PC-9 (cell line): ENCODE measurements at regions not wholly inside any gene's neighbourhood (a gene's known extent, or its start where the extent isn't known, plus 50 kb on each side); places are given as distances from the start of the nearest gene placed in this dataset.
A peak's percentile ranks its signal among the peaks of the same experiment; 100 is the strongest.

Experiments used
- BruUV-seq: library from RNA; stranded (reverse); fragments of 400-500 nt; replicated peaks from 2 replicates; lab custom pipeline; 2021; lab: Mats Ljungman, UMichigan
- CTCF ChIA-PET: fragments of 300-600 bp; sonication (Branson Sonifier 250); formaldehyde crosslinking; loops from one replicate; lab custom pipeline; 2022; ENCODE audit warnings: antibody characterized with exemption; lab: Charles Lee
- POLR2A ChIA-PET: fragments of 300-600 bp; sonication (Branson Sonifier 250); formaldehyde crosslinking; loops from one replicate; lab custom pipeline; 2022; ENCODE audit warnings: antibody characterized with exemption; ENCODE audit not compliant: unreplicated experiment; lab: Charles Lee
- DNase-seq, 2 experiments: peaks; one replicate each; pipeline versions ENCODE4 v3.0.0 to v3.0.0-alpha.2; 2015 to 2022; ENCODE audit warnings: mixed read lengths in 1 of 2
- H2AFZ ChIP-seq: fragments of 200-600 bp; sonication (generic); 2 replicates; pipeline ENCODE4 v1.8.1; 2017; ENCODE audit warnings: antibody characterized with exemption
- H3F3A ChIP-seq: fragments of 200-600 bp; sonication (generic); 2 replicates; pipeline ENCODE4 v1.8.1; 2017; ENCODE audit warnings: antibody characterized with exemption, mild to moderate bottlenecking, low read depth; ENCODE audit not compliant: insufficient read depth
- H3K27ac ChIP-seq: fragments of 200-600 bp; sonication (generic); 2 replicates; pipeline ENCODE4 v1.6.1; 2016; ENCODE audit warnings: mixed run types
- H3K27me3 ChIP-seq: fragments of 200-600 bp; sonication (generic); 2 replicates; pipeline ENCODE4 v1.6.1; 2016; ENCODE audit warnings: low read depth, mixed run types; ENCODE audit not compliant: insufficient read depth
- H3K36me3 ChIP-seq: fragments of 200-600 bp; sonication (generic); 2 replicates; pipeline ENCODE4 v1.6.1; 2016; ENCODE audit warnings: low read depth, mixed run types
- H3K4me1 ChIP-seq: fragments of 200-600 bp; sonication (generic); replicated peaks from 2 replicates; pipeline ENCODE4 v1.6.1; 2016; ENCODE audit warnings: mixed run types; ENCODE audit not compliant: insufficient read depth
- H3K4me2 ChIP-seq: fragments of 200-600 bp; sonication (generic); 2 replicates; pipeline ENCODE4 v1.6.1; 2017; ENCODE audit warnings: mixed run types
- H3K4me3 ChIP-seq: fragments of 200-600 bp; sonication (generic); 2 replicates; pipeline ENCODE4 v1.6.1; 2016; ENCODE audit warnings: mixed run types
- H3K79me2 ChIP-seq: fragments of 200-600 bp; sonication (generic); 2 replicates; pipeline ENCODE4 v1.6.1; 2017; ENCODE audit warnings: low read depth, mixed run types
- H3K9me2 ChIP-seq: fragments of 200-600 bp; sonication (generic); 2 replicates; pipeline ENCODE4 v1.8.1; 2017; ENCODE audit warnings: mild to moderate bottlenecking; ENCODE audit not compliant: insufficient read depth
- H3K9me3 ChIP-seq: fragments of 200-600 bp; sonication (generic); 2 replicates; pipeline ENCODE4 v1.8.1; 2016; ENCODE audit warnings: low read depth; ENCODE audit not compliant: insufficient read depth
- H4K20me1 ChIP-seq: fragments of 200-600 bp; sonication (generic); 2 replicates; pipeline ENCODE4 v1.8.1; 2017; ENCODE audit not compliant: insufficient read depth
- CTCF ChIP-seq: fragments of 200-600 bp; sonication (generic); conservative IDR thresholded peaks from 2 replicates; pipeline ENCODE4 v1.6.1; 2017; ENCODE audit warnings: mixed run types, antibody characterized with exemption, mild to moderate bottlenecking, moderate library complexity
- EZH2 ChIP-seq: fragments of 200-600 bp; sonication (generic); IDR thresholded peaks from 2 replicates; pipeline ENCODE4 v1.8.0; 2017; ENCODE audit warnings: antibody characterized with exemption, low read depth
- intact Hi-C: fragments of 100-400 bp; cut with micrococcal nuclease; formaldehyde crosslinking; loops from one replicate; pipeline ENCODE4 v1.10.0; 2022; ENCODE audit not compliant: unreplicated experiment

- no TSS peak for BruUV-seq
- no peaks in the 10 kb centered on the region for H3K9me2 ChIP-seq
- no peaks in the 10 kb centered on the region for H3F3A ChIP-seq
- no peaks in the 10 kb centered on the region for H4K20me1 ChIP-seq
- H3K27ac ChIP-seq = no peak overlapping the region
- no peak overlapping the region for H2AFZ ChIP-seq
- POLR2A ChIA-PET = no interaction called here
- no peak for DNase-seq
- no peaks in the 10 kb centered on the region for H3K4me1 ChIP-seq
- no peak overlapping the region for H3K4me3 ChIP-seq
- TF ChIP-seq CTCF (no peak), EZH2 (no peak)
- no peaks in the 10 kb centered on the region for H3K36me3 ChIP-seq
- no peaks in the 10 kb centered on the region for H3K27me3 ChIP-seq
- intact Hi-C loops = loop anchor here (5.0 kb wide), 2 partner anchors 1634 to 1714 kb away; no protein-coding TSS in a partner anchor
- no peaks in the 10 kb centered on the region for H3K79me2 ChIP-seq
- H3K9me3 ChIP-seq = no peaks in the 10 kb centered on the region
- CTCF ChIA-PET = no interaction called here
- H3K4me2 ChIP-seq = no peak overlapping the region
Observed at GRCh38 chr16:72243621-72244020, 71.7 kb upstream of the PMFBP1 start.

DNA sequence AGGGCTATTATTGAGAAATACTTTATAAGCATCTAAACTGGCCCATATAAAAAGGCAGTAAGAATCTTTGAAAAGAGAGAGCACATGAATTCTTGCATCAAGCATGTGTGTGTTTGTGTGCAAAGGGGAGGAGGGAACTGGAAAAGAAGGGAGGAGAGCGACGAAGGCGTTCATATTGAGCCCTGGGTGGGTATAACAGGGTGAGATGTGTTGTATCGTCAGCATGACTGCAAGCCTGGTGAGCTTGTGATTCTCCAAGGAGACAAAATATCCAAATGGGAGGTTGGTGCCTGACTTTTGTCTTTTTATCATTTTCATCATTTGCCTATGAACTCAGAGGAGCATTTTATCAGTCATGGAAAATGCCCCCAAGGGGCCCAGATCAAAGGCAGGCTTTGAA, 70.8 kb upstream of the PMFBP1 start:
- Histone ChIP-seq H3K27ac (no peak overlapping the region), H3K36me3 (no peaks in the 10 kb centered on the region), H3F3A (no peaks in the 10 kb centered on the region), H3K4me1 (no peaks in the 10 kb centered on the region), H3K79me2 (no peaks in the 10 kb centered on the region), H3K4me3 (no peak overlapping the region), H3K4me2 (no peak overlapping the region), H3K9me3 (no peaks in the 10 kb centered on the region), H3K9me2 (no peaks in the 10 kb centered on the region), H4K20me1 (no peaks in the 10 kb centered on the region), H3K27me3 (no peaks in the 10 kb centered on the region), H2AFZ (no peak overlapping the region)
- ChIA-PET POLR2A (no interaction called here), CTCF (no interaction called here)
- DNase-seq = no peak
- intact Hi-C loops = loop anchor here (1.0 to 5.0 kb wide), 3 partner anchors 225 to 1715 kb away; no protein-coding TSS in a partner anchor
- BruUV-seq = no TSS peak
- no peak for TF ChIP-seq EZH2
- TF ChIP-seq CTCF = no peak

- ChIA-PET POLR2A (no interaction called here), CTCF (no interaction called here)
- H3K4me2 ChIP-seq = no peak overlapping the region
- H3K27ac ChIP-seq = no peak overlapping the region
- no peaks in the 10 kb centered on the region for H4K20me1 ChIP-seq
- H3K36me3 ChIP-seq = no peaks in the 10 kb centered on the region
- no peaks in the 10 kb centered on the region for H3K79me2 ChIP-seq
- no peaks in the 10 kb centered on the region for H3K9me3 ChIP-seq
- TF ChIP-seq EZH2 (no peak), CTCF (peak; percentile 79)
- H3K4me3 ChIP-seq = no peak overlapping the region
- no TSS peak for BruUV-seq
- H3F3A ChIP-seq = no peaks in the 10 kb centered on the region
- no peak overlapping the region; the same call in 1 of the 2 replicates for H2AFZ ChIP-seq
- DNase-seq = peak in 1 of 2 experiments; percentile 22
- no peaks in the 10 kb centered on the region for H3K4me1 ChIP-seq
- no peaks in the 10 kb centered on the region for H3K27me3 ChIP-seq
- intact Hi-C loops = loop anchor here (1.0 to 5.0 kb wide), 3 partner anchors 225 to 1715 kb away; no protein-coding TSS in a partner anchor
- no peaks in the 10 kb centered on the region for H3K9me2 ChIP-seq
Observed at GRCh38 chr16:72241930-72242329, 70.0 kb upstream of the PMFBP1 start.
